ENCODE measurements at regions not wholly inside any gene's neighbourhood (a gene's known extent, or its start where the extent isn't known, plus 50 kb on each side); places are given as distances from the start of the nearest gene placed in this dataset.
"Not testable (repeated sequence)": the region's sequence is repeated elsewhere in the genome, so short reads cannot be mapped to it uniquely, and the experiment has no call there.

DNA sequence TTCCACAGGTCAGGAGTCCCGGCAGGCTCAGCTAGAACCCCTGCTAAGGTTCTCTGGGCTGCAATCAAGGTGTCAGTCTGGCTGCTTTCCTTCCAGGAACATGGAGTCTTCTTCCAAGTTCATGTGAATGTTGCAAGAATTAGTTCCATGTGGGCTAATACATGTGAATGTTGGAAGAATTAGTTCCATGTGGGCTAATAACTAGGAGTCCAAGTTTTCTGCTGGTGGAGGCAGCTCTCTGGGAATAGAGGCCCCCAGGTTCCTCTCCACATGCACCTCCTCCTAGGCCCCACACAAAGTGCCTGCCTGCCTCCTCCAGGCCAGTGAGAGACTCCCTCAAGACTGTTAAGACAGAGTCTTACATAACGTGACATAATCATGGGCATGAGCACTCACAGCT is 140.8 kb upstream of the SLC35G4 start:
- in situ Hi-C loops (cut with HindIII; ENCODE audit: low sequenced_read_pairs): no loop called here

DNA sequence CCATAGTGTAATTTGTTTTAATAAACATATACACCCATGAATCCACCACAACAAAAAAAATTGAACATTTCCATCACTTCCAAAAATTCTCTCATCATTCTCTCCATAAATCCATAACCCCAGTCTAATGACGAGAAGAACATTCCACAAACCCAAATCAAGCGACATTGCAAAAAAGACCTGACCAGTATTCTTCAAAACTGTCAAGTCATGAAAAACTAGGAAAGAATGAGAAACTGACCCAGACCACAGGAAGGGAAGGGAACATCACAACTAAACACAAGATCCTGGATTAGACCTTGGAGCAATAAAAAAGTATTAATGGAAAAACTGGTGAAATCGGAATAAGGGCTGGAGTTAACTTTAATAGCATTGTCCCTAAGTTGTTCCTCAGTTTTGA is 141.3 kb upstream of the SLC35G4 start:
- in situ Hi-C loops (cut with HindIII; ENCODE audit: low sequenced_read_pairs): no loop called here

DNA sequence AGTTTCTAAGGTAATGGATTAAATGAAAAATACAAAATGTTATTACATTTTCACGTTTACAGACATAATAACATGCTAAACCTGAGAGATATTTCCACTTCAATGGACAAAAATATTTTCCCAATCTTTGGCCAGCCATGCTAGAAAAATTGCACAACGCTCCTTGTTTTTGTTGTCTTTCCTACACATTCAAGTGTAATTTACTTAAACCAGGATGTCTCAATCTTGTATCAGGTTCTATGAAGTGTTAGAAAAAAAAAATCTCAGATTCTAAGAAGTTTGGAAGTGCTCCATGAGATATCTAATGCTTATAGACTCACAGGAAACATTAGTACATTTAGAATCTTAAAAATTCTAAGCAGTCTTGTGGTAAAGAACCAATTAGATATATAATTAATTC is 141.8 kb upstream of the SLC35G4 start:
- in situ Hi-C loops (cut with HindIII; ENCODE audit: low sequenced_read_pairs): no loop called here

DNA sequence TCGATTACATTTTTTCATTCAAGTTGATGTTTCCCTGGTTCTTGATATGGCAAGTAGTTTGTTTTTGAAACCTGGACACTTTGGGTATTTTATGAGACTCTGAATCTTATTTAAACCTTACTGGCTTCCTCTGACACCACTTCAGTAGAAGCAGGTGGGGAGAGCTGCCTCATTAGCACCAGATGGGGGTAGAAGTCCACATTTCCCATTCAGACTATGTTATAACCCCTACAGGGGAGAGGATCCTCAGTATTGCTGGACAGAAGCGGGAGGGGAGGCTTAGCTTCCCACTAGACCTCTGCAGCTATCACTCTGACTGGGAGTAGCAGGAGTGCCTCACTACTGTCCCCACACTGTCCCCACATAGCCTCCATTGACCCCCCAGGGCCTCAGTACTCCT is 145.3 kb upstream of the SLC35G4 start:
- in situ Hi-C loops (cut with HindIII; ENCODE audit: low sequenced_read_pairs): no loop called here

DNA sequence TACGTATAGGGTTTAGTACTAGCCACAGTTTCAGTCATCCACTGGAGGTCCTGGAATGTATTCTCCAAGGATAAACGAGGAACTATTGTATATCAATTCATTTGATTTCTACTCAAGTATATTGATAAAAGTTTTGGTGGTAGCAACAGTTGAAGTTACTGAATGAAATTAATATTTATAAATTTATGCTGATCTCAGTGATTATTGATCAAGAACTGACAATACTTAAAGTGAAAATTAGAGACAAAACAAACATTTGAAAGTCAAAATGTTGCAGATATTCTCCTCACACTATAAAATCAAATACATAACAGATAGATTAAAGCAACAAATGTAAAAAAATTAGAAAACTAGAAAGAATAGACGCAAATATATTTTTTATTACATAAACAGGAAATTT is 150.9 kb upstream of the SLC35G4 start:
- in situ Hi-C loops (cut with HindIII; ENCODE audit: low sequenced_read_pairs): no loop called here

DNA sequence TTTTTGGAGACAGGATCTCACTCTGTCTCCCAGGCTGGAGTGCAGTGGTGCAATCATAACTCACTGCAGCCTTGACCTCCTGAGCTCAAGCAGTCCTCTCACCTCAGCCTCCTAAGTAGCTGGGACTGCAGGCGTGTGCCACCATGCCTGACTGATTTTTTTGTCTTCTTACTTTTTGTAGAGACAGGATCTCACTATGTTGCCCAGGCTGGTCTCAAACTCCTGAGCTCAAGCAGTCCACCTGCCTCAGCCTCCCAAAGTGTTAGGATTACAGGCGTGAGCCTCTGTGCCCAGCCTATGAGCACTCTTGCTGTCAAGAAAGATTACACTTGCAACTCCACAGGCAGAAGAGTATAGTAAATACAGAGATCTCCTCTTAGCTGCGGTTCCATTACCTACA is 151.5 kb upstream of the SLC35G4 start:
- in situ Hi-C loops (cut with HindIII; ENCODE audit: low sequenced_read_pairs): not testable (repeated sequence)

DNA sequence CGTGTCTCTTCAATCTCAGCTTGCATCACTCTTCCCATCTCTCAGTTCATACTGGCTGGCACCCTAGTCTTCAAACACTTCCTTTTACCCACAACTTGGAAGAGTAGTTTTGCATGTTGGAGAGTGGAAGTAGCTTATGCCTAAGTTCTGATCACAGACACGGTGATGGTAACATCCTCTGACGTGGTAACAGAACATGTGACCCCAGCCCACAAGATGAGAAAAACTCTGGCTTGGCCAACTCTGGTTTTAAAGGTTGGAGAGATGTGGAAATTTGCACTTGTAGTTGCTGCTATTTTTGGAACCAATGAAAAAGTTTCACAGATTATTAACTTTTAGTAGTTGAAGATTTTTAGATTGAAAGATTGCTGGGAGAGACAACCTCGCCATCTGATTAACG is 155.4 kb upstream of the SLC35G4 start:
- in situ Hi-C loops (cut with HindIII; ENCODE audit: low sequenced_read_pairs): no loop called here

DNA sequence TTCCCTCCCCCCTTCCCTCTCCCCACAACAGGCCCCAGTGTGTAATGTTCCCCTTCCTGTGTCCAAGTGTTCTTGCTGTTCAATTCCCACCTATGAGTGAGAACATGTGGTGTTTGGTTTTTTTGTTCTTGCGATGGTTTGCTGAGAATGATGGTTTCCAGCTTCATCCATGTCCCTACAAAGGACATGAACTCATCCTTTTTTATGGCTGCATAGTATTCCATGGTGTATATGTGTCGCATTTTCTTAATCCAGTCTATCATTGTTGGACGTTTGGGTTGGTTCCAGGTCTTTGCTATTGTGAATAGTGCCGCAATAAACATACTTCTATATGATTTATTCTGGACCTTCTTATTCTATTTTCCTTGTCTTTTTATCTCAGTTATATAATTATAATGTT is 165.2 kb upstream of the SLC35G4 start:
- in situ Hi-C loops (cut with HindIII; ENCODE audit: low sequenced_read_pairs): not testable (repeated sequence)

DNA sequence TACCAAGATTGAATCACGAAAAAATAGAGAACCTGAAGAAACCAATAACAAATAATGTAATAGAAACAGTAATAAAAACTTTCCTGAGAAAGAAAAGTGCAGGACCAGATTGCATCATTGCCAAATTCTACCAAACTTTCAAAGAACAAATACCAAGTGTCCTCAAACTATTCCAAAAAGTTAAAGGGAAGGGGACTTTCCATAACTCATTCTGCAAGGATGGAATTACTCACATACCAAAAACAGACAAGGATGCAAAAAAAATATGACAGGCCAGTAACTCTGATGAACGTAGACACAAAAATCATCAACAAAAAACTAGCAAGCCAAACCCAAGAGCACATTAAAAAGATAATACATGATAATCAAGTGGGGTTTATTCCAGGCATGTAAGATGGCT is 172.3 kb upstream of the SLC35G4 start:
- in situ Hi-C loops (cut with HindIII; ENCODE audit: low sequenced_read_pairs): no loop called here

DNA sequence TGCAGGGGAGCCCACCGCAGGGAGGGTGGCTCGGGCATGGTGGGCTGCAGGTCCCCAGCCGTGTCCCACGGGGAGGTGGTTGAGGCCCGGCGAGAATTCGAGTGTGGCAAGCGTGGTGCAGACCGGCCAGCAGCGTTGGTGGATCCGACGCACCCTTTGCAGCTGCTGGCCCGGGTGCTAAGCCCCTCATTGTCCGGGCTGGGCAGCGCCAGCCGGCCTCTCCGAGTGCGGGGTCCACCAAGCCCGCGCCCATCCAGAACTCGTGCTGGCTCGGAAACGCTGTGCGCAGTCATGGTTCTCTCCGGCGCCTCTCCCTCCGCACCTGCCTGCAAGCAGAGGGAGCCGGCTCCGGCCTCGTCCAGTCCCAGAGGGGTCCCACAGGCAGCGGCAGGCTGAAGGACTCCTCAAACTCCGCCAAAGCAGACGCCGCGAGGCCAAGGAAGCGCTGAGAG is 177.0 kb upstream of the SLC35G4 start:
- in situ Hi-C loops (cut with HindIII; ENCODE audit: low sequenced_read_pairs): no loop called here

DNA sequence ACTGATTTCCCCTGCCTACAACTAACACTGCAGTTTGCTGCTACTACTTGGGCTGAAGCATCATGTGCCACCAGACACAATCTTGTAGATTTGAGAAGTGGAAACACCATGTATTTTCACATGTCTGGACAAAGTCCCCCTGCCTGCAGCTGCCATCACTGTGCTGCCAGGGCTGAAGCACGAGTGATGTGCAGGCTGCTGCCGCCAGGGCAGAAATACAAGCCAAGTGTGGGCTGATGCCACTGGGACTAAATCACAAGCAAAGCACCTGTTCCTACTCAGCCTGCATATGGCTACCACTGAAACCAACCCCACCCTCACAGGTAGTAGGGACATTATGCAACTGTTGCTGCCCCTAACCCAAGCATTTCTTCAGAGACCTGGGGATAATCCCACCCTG is 179.5 kb upstream of the SLC35G4 start:
- in situ Hi-C loops (cut with HindIII; ENCODE audit: low sequenced_read_pairs): no loop called here

DNA sequence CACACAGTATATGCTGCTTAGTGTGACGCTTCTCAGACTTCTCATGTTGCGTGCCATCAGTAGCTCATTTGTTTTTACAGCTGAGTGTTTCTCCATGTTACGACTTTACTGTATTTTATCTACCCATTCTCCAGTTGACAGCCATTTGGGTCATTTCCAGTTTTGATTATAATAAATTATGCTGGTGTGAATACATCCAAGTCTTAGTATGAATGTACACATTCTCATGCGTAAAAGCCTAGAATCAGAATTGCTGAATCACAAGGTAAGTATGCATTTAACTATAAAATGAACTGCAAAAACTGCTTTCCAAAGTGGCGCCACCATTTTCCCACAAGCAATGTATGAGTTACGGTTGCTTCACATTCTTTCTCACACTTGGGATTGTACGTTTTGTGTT is 184.2 kb upstream of the SLC35G4 start:
- in situ Hi-C loops (cut with HindIII; ENCODE audit: low sequenced_read_pairs): no loop called here

DNA sequence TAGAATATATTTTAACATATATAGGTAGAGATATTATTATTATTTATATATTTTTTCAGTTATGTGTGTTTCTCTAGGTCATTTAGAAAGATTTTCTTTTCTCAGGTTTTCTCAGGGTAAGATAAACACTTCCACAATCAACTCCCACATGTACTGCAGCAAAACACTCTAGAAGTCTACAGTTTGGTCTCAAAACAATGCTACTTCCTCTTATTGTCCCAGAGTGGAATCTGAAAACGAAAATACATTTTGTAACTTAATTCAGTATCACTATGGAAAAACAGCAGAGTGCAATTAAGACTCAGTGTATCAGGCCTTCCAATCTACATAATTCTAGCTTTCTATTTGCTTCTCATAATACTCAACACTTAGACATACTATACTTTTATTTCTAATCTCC is 190.1 kb upstream of the SLC35G4 start:
- in situ Hi-C loops (cut with HindIII; ENCODE audit: low sequenced_read_pairs): no loop called here

DNA sequence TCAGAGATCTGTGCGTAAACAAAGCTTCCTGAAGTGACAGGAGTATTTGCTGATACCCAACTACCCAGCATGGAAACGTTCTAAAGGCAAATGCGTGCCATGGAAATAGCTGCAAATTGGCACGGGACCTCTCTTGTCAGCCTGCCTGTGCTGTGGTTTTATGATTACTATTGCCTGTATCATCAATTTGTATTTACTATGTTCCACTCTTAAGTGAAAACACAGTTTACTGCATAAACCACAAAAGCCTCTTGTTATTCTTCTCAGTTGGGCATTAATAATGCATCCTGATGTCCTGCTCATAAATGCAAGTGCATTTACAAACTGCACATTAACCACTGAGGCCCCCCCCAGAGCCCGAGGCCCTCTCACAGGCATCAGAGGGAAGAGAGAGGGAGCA is 196.6 kb upstream of the SLC35G4 start:
- in situ Hi-C loops (cut with HindIII; ENCODE audit: low sequenced_read_pairs): no loop called here

DNA sequence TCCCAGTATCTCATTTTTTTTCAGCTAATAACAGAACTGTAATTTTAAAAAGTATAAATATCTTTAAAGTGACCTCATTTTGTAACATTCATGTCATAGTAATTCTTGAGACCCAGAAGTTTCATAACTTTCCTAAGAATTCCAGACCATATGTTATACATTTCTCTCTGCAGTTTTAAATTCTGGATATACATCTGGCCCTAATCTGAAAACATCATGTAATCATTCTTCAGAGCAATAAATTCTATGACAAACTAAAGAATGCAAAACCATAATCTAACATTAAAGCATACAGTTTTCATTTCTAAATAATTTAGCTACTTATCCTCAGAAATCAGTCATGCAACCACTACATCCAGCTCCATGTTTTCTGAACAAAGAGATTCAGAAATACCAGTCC is 198.3 kb upstream of the SLC35G4 start:
- in situ Hi-C loops (cut with HindIII; ENCODE audit: low sequenced_read_pairs): no loop called here

DNA sequence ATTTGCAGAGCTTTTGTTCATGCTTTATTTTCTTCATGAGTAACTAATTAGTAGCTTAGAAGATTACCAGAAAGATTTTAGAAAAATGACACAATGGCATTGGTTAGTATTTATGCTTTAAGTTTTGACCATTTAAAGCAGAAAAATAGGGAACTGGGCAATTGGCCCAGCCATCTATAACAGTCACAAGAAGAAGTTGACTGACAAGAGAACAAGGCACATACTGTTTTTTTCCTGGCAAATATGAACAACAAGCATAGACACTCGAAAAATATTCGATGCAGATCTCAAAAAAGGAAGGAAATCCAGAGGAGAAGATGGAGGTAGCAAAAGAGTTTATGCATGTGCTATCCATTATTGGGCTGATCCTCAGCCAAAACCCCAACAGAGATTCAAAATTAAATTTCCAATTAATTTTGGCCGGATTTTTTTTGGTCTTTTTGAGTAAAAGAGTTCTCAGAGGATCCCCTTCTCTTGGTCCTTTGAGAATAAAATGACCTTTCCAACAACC is 200.8 kb upstream of the SLC35G4 start:
- in situ Hi-C loops (cut with HindIII; ENCODE audit: low sequenced_read_pairs): no loop called here

DNA sequence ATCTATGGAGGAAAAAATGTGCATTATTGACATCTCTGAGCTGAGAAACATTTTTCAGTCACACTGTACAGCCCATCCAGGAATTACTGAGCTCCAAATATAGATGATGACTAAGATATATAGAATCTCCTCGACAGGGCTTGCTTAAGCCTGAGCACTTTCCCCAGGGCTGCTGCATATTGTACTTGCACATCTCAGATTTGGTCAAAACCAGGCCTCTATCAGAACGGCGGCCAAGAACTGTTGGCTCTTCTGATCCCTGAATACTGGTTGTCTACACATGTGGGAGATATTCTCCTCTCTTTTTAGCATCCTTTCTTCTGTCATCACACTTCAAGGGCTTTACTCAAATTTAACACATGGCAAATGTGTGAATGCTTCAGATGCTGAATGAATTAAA is 201.5 kb upstream of the SLC35G4 start:
- in situ Hi-C loops (cut with HindIII; ENCODE audit: low sequenced_read_pairs): no loop called here

DNA sequence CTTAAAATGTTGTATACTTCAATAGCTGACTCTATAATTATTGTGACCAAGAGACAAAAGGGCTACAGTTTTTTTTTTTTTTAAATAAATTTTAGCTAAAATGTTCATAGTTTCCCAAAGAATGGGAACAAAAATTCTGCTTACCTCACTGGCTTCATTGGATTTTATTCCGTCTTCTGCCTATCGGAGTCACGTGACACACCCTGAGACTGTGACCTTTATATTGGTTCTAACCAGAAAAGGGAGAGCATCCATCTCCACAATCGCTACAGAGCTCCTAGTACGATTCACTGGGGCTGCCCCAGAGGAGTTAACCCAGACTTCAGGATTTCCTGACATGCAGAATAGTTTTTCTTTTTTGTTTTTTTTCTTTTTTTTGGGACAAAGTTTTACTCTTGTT is 203.6 kb upstream of the SLC35G4 start:
- in situ Hi-C loops (cut with HindIII; ENCODE audit: low sequenced_read_pairs): no loop called here

DNA sequence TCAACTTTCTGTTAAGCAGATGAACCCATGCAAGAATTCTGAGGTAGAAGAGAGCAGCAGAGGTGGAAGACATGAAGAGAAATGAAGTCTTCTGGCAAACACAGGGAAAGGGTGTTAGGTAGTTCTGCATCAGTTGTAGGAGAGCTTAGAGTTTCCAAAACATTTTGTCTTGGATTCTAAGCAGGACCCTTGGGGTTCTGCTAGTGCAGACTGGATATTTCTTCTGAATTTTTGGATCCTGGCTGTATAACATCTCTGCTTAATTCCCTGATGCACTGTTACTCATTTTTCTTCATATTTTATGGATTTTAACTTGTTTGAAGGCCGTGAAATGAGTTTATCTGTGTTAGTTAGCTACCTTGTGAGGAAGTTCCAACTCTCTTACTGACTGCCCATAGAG is 208.7 kb upstream of the SLC35G4 start:
- in situ Hi-C loops (cut with HindIII; ENCODE audit: low sequenced_read_pairs): no loop called here

DNA sequence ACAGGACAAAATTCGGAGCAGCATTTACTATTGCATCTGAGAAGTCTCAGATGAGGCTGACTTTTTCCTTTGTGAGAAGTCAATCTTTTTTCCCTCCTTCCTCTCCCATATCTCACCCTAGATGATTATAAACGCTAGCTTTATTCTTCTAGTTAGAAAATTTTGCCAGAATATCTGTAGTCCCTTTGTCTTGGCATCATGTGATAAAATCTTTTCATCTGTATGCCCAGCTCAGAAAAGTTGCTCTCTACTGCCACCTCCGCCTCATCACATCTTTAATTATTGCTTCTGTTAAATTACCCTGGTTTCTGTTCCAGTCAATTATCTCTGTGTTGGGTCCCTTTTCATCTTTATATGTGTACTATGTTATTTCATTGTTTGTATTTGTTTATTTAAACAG is 210.8 kb upstream of the SLC35G4 start:
- in situ Hi-C loops (cut with HindIII; ENCODE audit: low sequenced_read_pairs): no loop called here

DNA sequence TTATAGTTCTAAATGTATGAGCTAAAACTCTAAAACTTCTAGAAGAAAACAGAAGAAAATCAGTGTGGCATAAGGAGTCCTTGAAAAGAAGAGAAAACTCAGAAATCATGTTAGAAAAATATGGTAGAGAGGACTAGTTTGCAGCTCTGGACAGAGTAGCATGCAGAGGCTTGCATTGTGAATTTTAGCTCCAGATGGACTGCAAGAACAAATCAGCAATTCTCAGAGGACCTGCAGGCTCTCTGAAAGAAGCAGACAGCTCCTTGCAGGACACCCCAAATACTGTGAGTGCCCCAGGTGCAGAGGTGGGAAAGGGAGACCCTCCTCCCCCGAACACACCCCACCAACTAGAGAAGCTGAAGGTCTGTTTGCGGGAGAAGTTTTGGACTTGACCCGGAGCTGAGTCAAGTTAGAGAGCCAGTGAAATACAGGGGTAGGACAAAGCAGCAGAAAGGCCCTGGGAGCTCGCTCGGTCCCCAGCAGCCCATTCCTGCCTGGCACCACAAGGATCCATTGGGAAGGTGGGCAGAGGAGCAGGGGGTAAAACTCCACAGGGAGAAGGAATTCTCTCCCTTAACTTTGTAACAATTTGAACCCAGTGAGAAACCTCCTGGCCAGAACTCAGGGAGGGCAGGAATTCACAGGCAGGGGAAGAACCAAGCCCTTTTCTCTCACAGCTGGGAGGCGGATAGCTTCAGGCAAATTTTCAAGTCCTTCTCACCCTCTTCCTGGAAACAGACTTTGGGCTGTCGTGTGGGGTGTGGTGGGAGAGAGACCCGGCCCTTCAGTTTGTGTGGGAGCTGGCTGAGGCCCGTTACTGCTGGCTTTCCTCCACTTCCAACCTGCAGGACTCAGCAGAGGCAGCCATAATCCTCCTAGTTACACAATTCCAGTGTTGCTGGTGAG is 216.2 kb upstream of the SLC35G4 start:
- in situ Hi-C loops (cut with HindIII; ENCODE audit: low sequenced_read_pairs): no loop called here

DNA sequence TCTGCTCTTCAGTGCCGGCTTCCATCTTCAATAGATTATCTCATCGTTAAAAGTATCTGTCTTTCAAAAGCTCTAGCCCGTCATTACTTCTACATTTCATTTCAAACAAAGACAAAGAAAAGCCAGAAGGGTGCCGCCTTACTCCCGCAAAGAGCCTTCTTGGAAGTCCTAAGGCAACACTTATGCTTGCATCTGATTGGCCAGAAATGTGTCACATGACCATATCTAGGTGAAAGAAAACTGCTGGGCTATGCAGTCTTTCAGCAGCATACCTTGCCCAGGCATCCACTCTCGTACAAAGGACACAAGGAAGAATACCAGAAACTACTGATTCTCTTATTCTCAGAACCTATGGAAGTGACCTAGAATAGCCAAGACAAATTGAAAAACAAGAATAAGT is 217.1 kb upstream of the SLC35G4 start:
- in situ Hi-C loops (cut with HindIII; ENCODE audit: low sequenced_read_pairs): no loop called here

DNA sequence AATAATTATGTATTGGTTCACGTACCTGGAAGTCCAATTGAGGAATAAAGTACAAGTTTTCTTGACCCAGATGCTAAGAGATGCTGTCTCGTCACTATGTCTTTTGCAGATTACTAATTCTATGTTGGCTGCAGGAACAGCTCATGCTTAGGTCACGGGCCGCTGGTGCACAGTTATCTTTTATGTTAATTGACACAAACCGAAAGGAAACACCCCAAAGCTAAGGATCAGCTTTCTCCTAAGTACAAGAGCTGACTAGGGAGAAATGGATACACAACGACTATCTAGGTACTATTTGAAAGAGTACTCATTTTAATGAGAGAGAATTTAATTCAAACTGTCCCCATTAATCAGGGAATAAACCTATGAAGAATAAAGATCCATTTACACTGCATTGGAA is 217.7 kb upstream of the SLC35G4 start:
- in situ Hi-C loops (cut with HindIII; ENCODE audit: low sequenced_read_pairs): no loop called here
